ENCODE measurements at regions not wholly inside any gene's neighbourhood (a gene's known extent, or its start where the extent isn't known, plus 50 kb on each side); places are given as distances from the start of the nearest gene placed in this dataset.
"Not testable (repeated sequence)": the region's sequence is repeated elsewhere in the genome, so short reads cannot be mapped to it uniquely, and the experiment has no call there.

DNA sequence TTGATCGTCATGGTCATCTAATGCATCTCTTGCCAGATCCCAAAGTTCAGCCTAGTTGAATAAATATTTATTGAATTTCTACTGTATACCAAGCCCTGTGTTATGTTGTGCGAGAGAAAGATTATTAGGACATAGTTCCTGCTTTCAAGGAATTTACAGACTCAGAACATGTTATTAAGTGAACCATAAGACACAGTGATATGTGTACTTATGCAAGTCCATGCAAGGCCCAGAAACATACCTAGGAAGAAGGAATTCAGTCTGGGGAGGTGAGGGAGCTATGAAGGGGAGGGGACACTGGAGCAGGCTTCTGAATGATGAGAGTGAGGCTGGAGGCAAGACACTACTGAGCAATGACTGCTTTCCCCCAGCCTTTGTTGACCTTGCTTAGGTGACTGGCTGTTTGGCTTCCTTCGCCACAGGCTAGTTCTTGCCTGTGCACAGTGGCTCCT is 81.4 kb downstream of the ACAA2 start:
- no peak for DNase-seq

DNA sequence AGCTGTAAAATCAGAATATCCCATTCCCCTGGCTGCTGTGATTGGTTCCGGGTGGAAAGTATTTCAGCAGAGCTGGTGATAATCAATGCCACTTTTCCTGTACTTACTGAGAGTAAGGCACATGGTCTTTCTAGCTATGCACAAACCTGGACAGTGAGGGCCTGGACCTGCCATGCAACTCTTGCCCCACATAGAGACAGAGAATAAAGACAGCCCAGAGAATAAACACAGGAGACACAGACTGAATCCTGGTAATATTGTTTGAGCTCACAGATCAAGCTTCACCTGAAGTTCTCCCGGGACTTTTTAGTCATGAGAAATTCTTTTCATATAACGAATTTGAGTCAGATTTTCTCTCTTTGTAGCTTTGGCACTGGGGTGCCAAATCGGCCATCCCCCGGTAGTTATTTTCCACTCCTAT is 81.9 kb downstream of the ACAA2 start:
- DNase-seq: no peak

DNA sequence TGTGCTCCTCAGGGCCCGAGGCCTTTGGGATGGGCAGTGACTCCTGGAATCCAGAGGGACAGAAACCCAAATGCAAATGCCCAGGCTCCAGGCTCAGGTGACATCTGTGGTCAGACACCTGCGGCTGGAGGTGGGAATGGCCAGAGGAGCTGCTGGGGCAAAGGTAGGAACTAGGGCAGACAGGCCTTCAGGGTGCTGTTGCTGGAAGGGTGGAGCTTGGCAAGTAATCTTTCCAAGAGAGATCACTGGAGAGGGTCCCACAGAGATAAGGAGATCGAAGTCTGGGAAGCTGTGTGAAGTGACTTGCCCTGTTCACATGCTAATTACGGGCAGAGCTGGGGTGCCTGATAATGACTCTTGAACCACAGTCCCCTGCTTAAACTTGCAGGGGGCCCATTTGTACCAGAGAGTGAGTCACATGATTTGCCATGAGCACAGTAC is 82.4 kb downstream of the ACAA2 start:
- no peak for DNase-seq

DNA sequence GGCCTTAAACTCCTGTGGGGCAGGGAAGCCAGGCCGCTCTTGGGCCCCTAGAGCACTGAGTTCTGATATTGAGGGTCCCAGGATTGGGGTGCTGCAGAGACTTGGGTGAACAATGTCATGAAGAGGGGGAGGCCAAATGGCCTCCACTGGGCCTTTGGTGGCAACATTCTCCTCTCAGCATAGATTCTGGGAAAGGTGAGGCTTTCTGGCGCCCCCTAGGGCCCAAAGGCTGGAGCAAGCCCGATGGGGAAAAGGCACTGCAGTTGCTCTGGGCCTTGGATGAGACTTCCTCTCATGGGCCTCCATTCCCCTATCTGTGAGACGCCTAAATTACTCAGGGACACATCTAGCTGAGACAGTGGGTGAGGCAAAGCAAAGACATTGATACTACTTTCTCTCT is 84.8 kb downstream of the ACAA2 start:
- peak; percentile 43 for DNase-seq

DNA sequence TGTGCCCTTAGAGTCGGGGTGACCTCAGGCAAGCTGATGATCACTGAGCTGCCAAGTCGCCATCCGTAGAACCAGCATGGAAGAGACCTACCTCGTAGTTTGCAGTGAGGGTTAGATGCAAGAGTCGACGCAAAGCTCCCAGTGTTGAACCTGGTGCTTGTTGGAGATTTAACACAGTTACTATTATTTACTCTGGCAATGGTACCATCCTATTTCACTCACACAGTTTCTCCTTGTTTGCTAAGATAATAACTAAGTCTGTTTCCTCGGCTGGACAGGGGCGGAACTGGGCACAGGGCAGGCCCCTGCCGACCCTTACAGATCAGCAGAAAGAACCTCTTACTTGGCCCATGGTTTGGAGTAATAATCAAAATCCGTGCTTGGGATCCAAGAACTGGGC is 85.5 kb downstream of the ACAA2 start:
- no peak for DNase-seq

DNA sequence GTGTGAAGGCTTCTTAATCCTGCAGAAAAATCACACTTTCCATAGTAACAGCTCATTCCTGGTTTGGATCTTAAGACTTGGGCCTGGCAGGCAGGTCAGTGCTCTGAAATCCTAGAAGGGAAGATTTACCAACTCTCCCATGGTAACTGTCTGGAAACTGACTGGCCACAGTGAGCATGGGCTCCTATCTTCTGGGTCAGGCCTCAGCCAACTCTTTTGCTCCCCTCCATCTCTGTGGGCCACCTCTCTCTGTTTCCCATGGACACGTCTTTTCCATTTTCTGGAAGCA is 86.7 kb downstream of the ACAA2 start:
- DNase-seq: no peak

DNA sequence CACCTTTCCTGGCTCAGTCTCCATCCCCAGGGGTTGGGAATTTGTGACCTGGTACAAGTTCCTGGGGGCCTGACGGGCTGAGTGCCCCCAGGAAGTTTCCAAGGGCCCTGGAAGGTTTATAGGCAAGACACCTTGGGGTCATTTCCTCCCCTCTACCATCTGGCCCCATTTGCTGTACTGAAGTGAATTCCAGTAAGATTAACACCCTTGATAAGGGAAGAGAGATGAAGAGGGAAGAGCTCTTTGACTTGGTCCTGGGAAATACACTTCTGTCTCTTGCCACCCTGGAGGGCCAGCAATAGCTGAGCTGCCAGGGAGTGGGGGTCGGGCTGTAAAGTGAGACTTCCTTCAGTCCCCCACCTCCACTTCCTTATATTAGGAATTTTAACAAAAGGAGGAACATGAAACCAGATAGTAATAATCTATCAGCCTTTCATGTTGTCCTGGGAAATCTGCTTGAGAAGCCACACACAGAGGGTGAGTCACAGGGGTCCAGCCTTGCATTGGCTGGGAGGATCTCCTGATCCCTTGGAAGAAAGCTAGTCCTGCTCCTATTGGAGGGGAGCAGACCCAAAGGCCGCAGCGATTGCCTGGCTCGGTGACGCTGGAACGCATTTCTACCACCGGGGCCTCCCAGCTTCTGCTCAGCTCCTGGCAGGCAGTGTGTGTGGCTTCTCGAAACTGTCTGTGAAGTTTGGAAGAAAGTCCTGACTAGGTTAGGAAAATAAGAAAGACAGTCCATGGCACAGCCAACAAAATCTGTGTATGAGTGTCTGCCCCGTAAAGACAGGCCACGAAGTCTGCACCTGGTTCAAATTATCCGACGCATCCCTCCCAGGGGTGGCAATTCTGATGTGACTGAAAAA is 87.3 kb downstream of the ACAA2 start:
- peak; percentile 98 for DNase-seq

DNA sequence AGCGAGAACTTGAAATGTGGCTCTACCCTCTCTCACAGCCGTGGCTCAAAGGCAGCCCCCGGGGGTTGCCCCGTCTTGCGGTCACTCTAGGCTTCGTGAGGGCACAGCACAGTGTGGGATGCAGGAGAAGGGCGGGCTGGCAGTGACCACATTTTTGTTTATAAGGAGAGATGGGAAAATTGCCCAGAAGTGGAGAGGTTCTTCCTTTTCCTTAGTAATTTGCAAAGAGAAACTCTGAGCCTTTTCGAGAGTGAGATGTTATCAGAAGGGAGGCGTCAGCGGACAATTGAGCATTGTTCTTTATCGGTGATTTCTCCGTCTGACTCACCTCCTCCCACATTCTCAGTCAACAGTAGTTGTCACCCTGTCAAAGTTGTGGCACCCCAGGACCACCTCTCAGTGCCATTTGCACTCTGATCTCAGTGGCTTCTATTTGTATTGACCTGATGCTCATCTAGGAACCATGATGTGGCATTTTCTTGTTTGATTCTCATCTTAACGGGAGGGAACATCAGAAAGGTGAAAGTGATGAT is 89.6 kb downstream of the ACAA2 start:
- no peak for DNase-seq

DNA sequence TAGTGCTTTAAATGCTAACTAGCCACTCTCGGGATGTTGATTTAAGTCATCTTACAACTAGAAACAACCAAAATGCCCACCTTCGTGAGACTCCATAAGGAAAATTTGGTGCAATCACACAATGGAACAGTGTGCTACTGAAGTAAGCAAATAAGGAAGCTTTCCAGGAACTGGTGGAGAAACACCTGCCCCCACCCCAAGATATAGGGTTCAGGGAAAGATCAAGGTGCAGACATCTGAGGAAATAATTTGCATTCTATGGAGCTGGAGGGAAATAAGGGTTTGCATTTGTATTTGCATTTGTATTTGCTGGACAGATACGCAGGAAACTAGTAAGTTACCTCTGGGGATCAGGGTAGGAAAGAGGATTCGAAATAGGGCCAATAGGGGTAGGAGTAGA is 90.9 kb downstream of the ACAA2 start:
- DNase-seq: no peak

DNA sequence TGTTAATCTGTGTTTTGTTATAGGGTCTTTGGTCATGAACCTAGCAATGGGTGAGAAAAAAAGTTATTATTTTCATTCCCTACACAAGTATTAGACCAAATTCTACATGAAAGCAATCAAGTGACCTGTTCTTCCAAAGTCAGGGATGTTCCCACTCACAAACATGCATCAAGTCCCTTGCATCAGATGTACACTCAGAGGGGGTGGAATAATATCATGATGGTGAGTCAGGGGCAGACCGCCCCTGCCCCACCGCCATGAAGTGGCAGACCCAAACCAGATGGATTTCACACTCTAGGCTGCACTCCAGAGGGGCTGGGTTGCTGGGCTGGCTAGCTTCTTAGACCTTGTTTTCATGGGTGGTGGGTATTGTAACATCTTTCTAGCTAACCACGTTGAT is 91.4 kb downstream of the ACAA2 start:
- DNase-seq: no peak

DNA sequence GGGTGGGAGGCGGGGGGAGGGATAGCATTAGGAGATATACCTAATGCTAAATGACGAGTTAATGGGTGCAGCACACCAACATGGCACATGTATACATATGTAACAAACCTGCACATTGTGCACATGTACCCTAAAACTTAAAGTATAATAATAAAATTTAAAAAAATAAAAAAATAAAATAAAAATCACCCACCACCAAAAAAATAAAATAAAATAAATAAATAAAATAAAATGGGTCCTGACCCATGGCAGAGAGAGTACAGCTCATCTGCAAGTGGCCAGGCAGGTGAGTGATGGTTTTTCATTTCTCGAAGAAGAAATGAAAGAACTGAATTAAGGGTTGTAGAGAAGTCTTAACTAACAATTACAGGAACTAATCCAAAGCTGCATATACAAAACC is 92.4 kb downstream of the ACAA2 start:
- not testable (repeated sequence) for DNase-seq

DNA sequence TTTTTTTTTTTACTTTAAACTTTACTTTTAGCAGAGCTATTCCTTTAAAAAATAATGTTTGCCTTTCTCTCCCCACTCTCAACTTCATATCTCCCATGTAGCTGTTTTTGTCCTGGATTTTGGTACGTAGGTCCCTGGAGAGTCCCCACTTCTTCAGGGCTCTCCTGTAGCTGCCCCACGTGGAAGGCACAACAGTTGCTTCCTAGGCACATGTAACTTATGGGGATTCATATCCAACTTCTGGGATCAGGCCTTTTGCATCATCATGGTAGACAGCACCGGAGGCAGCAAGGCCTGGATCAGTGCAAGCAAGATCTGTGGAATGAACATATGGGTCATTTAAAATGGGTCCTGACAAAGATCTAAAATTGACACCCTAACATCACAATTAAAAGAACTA is 95.7 kb downstream of the ACAA2 start:
- no peak for DNase-seq

DNA sequence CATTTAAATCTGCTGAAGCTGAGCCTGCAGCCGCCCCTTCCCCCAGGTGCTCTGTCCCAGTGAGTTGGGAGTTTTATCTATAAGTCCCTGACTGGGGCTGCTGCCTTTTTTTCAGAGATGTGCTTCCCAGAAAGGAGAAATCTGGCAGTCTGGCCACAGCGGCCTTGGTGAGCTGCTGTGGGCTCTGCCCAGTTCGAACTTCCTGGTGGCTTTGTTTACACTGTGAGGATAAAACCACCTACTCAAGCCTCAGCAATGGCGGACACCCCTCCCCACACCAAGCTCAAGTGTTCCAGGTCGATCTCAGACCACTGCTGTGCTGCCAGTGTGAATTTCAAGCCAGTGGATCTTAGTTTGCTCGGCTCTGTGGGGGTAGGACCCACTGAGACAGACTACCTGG is 97.3 kb downstream of the ACAA2 start:
- DNase-seq: no peak

DNA sequence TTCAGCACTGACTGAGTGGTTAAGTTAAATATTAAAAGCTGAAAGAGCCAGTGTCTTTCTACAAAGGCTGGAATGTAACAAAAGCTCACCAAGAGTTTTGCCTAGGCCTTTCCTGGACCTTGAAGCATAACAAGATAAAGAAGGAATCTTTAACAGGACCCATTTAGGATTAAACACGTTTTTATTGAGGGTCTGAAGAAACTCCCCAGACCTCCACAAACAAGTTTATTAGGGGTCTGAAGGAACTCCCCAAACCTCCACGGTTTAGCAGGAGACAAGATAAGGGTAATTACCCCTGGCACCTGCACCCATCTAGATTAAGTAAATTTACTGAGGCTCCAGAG is 104.0 kb downstream of the ACAA2 start:
- DNase-seq: no peak

DNA sequence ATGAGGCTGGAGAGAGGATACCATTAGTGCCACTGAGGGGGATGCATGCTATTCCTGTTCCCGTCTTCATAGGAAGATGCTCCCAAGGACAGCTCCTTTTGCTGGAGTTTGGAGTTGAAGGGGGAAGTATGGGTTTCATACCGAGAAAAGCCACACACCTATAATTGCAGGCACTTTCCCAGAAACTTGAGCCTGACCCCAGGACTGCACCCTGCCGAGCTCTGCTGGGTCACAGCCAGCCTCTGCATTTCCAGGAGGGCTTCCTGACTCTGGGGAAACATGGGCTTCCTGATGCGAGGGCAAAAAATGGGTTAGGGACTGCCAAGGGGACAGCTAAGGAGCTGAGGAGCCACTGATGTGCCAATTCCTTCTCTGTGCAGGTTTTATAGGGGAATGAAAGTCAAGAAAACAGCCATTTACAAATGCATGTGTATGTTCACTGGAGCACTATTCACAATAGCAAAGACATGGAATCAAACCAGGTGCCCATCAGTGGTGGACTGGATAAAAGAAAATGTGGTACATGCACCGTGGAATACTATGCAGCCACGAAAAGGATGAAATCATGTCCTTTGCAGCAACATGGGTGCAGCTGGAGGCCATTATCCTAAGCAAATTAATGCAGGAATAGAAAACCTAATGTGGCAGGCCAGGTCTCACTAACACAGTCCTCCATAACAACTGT is 104.5 kb downstream of the ACAA2 start:
- no peak for DNase-seq

DNA sequence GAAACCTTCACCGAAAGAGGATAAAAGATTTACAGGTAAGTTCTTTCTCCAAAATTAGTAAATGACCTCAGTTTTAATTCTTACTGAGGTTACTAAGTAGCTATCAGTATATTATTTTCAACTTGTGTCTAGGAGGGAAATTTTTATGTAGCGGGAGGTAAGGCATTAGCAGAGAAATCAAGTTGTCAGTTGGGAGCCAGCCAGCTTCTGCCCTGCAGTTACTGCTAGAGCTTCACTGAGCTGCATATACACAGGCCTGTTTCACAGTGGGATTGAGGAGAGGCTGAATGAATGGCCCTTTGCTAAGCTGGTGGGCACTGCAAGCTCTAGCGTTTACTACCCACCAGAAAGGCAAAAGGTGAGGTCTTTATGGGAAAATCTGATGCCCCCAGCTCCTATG is 105.7 kb downstream of the ACAA2 start:
- no peak for DNase-seq

DNA sequence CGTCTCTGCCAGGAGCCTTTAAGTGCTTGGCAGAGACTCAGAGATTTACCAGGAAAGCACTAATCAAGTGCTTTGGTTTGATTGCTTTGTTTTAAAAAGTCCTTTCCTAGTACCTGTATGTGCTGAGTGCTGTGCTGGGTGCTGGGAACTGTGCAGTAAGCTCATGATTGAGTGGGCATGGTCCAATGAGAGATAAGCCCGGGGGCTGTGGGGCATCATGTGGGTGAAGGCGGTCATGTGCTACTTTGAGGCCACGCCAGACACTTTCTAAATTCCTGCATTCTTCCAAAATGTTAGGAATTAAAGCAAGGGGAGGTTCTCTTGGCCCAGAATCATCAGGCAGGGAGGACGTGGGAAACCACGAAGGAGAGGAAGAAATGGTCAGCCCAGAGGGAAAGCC is 109.0 kb downstream of the ACAA2 start:
- peak; percentile 24 for DNase-seq

DNA sequence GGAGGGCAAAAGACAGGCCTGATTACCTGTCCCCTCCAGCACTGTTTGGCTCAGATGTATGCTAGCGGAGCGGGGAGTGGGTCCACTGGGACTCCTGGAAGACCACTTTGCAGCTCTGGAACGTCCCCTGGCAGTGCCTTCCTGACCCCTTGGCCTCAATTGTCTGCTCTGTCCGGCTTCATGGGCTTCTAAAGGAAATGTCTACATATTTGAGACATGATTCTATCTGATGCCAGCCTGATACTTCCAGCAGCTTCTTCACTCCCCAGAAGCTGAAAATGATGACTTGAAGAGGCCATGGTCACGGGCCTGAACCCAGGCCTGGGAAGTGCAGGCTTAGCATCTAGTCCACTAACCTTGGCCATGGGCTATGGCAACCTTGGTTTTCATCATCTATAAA is 112.1 kb downstream of the ACAA2 start:
- DNase-seq: no peak

DNA sequence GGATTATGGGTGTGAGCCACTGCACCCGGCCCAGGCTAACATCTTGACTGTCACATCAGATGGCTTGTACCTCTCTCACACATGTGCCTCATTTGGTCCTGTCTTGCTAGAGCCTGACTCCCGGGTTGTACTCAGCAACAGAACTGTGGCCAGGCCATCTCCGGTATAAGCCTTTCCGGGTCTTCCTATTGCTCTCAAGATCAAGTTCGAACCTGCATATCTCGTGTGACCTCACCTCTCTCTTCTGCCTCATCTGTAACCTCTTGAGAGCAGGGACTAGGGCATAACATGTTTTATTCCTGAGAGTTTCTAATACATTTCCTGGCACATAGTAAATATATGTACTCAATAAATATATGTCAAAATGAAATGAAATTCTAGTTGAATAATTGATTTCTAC is 114.0 kb downstream of the ACAA2 start:
- DNase-seq: no peak

DNA sequence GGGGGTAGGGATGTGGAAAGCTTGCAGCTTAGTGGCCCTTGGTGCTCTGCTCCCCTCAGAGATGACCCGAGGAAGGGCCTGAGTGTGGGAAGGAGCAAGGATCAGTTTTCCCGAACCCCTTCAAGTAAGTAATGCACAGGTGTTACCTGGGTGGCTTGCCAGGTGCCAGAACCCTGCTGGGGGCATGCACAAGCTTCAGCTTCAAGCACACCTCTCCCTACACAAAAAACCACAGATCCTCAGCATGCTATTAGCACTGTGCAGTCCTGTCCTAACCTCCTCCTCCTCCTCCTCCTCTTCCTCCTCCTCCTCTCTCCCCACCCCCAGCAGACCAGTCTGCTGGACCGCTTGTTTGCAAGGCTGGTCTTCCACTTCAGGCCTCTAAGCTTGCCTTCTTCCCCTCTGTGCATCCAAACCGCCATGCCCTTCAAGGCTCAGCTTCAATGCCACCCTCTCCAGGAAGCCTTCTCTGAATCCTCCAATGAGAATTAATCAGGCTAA is 114.8 kb downstream of the ACAA2 start:
- DNase-seq: no peak

DNA sequence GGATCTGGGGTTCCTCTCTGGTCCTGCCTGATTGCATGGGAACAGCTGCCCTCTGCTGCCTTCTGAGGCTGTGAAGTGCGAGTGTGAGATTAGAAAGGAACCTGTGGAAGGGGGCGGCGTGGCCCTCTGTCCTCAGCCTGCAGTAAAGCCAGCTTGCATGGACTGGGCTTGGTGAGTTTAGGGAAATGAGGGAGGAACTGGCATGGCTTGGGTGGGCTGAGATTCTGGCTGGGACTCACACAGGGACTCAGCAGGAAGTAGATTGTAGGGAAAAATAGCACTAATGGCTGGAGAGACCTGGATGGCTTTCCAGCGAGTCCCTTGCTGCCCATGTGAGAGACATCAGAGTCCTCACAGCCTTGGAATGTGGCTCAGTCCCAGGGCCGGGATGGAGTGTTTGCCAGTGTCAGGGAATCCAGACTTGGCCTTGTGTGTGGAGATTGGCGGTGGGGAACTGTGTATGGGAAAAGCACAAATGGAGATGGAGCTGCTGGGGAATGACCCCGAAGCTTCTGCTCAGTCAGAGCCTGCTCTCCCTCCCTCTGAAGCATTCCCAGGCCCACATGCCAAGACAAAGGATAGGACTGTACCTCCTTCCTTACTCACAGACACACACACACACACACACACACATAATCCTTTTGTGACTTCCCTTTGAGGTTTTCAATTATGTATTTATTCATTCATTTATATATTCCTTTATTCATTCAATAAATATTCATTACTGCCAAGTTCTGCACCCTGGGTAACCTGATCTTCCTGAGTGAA is 115.4 kb downstream of the ACAA2 start:
- peak; percentile 67 for DNase-seq

DNA sequence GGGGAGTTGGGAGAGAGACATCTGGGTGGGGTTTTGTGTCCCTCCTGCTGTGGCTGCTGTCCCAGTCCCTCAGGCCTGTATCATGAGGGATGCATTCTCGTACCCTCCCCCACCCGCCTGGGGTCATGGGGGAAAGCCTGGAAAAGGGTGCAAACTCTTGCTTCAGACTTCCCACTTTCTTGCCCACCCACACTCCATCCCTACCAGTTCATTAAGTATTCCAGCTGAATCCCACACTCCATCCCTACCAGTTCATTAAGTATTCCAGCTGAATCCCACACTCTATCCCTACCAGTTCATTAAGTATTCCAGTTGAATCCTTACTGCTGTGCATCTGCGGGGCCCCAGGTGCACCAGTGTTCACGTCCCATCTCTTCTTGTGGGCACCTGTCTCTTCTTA is 116.3 kb downstream of the ACAA2 start:
- no peak for DNase-seq

DNA sequence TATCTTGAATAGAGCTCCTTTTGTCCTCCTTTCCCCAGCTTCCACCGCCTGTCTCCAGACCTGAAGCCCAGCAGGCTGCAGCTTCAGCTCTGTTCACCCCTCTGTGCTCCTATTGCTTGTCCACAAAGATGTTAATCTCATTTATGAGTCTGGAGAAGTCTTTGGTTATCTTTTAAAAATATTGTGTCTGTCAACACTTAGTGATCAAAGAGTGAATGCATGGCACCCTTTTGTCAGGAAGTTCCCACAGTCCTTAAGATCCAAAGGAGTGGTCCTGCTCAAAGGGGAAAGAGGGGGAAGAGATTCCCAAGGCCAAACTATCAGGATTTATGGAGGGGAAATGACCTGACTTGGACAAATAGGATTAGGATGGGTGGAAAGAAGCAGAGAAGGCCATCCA is 118.9 kb downstream of the ACAA2 start:
- peak; percentile 7 for DNase-seq

DNA sequence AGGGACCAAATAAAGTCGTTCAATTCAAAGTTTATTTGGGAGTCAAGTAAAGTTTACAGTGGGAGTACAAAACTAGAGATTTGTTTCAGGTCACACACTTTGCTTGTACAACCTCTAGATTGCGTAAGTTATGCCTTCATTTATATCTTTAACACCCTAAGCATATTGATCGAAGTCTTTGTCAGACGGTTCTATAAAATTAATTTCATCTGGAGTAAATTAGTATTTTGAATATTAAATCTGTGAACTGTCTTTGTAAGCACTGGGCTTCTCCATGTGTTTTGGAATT is 119.7 kb downstream of the ACAA2 start:
- no peak for DNase-seq
